ENCODE measurements at regions not wholly inside any gene's neighbourhood (a gene's known extent, or its start where the extent isn't known, plus 50 kb on each side); places are given as distances from the start of the nearest gene placed in this dataset.
A peak's percentile ranks its signal among the peaks of the same experiment; 100 is the strongest.

DNA sequence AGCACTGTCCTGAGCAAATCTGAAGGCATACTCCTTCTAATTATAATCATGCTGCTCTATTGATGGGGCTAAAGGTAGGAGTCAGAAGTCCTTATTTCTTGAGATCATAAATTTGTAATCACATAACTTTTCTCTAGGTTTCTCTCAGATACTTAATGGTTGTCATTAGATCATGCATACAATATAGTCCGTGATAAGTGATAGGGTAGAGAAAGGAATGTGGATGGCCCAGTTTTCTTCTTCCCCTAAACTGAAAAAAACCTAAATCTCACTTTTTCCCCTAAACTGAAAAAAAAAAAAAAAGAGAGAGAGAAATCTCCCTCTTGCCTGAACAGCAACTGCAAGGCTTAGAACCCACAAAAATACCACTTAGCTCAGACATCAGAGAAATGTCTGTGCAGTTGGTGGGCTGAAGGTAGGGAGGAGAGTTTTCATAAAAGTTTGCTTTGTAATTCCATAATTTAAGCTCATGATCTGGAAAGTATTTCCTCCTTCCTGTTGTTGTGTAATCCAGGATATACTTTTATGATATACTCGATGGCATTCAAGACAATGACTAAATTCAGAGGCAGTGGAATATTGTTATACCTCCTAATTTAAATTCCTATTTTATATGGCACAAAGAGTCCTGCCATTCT lies 79.3 kb upstream of the ITPRID2 start (continued):
- TF ChIP-seq, protein P1, sequence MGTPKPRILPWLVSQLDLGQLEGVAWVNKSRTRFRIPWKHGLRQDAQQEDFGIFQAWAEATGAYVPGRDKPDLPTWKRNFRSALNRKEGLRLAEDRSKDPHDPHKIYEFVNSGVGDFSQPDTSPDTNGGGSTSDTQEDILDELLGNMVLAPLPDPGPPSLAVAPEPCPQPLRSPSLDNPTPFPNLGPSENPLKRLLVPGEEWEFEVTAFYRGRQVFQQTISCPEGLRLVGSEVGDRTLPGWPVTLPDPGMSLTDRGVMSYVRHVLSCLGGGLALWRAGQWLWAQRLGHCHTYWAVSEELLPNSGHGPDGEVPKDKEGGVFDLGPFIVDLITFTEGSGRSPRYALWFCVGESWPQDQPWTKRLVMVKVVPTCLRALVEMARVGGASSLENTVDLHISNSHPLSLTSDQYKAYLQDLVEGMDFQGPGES (IDR thresholded peaks at IDR 0.05; ENCODE audit: low read depth, low read length): no peak

DNA sequence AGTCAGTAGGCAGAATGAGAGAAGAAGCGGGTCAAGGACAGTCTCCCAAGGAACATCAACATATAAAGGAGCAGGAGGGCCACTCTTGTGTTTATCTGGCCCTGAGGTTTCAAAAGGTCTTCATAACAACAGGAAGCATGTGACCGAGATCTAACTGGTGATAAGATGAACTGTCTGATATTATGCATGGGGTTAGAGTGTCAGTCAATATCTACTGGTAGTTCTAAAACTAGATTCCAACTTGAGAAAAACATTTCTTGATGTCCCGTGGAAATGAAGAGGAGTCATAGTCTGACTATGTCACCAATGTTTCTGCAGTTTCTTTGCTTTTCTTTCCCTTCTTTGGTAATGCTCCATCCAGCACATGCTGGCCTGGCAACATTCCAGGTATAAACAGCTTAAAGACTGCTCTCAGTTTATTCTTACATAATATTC lies 77.5 kb upstream of the ITPRID2 start:
- no peaks in the 10 kb centered on the region for H3K79me2 ChIP-seq (ENCODE audit: insufficient read depth)
- no peaks in the 10 kb centered on the region for H4K20me1 ChIP-seq (ENCODE audit: insufficient read depth)
- H3K9me3 ChIP-seq: no peaks in the 10 kb centered on the region
- no peaks in the 10 kb centered on the region for H3K27me3 ChIP-seq (ENCODE audit: insufficient read depth)
- no peaks in the 10 kb centered on the region for H3K9me2 ChIP-seq
- POLR2A ChIA-PET: no interaction called here
- TF ChIP-seq, protein P1 (IDR thresholded peaks at IDR 0.05; ENCODE audit: low read depth, low read length): no peak
- TF ChIP-seq, protein P2, sequence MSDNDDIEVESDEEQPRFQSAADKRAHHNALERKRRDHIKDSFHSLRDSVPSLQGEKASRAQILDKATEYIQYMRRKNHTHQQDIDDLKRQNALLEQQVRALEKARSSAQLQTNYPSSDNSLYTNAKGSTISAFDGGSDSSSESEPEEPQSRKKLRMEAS (IDR thresholded peaks at IDR 0.05; ENCODE audit: low read depth): no peak
- TF ChIP-seq GATA2 (CRISPR knock-in tag; IDR thresholded peaks at IDR 0.05) (no peak), TAF1 (IDR thresholded peaks at IDR 0.05; ENCODE audit: borderline replicate concordance, low read depth, low read length) (no peak), NFIC (IDR thresholded peaks at IDR 0.05; ENCODE audit: borderline replicate concordance) (peak; percentile 51; the same call in 1 of the 2 replicates), RAD21 (IDR thresholded peaks at IDR 0.05; ENCODE audit: low read length) (no peak), JUND (IDR thresholded peaks at IDR 0.05) (no peak), FOXM1 (IDR thresholded peaks at IDR 0.05; ENCODE audit: low read depth) (no peak), NRF1 (IDR thresholded peaks at IDR 0.05; ENCODE audit: low read depth, low read length) (no peak)
- no peaks in the 10 kb centered on the region for H3K36me3 ChIP-seq (replicated peaks in 1 of 2; ENCODE audit: control insufficient read depth in 1 of 2, insufficient read depth in 2 of 2, low read length in 1 of 2)
- no peak overlapping the region for H3K9ac ChIP-seq
- H3K4me1 ChIP-seq (ENCODE audit: control insufficient read depth in 1 of 2, insufficient read depth in 2 of 2, low read depth in 1 of 2, low read length in 1 of 2): peaks cover 2 to 28% of the 10 kb centered on the region in 2 experiments; a peak in 3 of 4 replicates
- no peak for DNase-seq
- 68% methylated on average over 3 of the region's 3 CpGs for WGBS (ENCODE audit: low lambda C conversion rate)
- H3F3A ChIP-seq (replicated peaks; ENCODE audit: insufficient read depth): peaks cover 16% of the 10 kb centered on the region
- CTCF ChIA-PET: interaction anchor here (1.0 kb wide), 1 partner anchor 264 kb away, joined by 3 read pairs; no protein-coding TSS in a partner anchor
- H2AFZ ChIP-seq (ENCODE audit: low read depth): no peak overlapping the region
- no peak overlapping the region for H3K4me3 ChIP-seq (ENCODE audit: low read depth in 2 of 2, low read length in 1 of 2)
- peak overlapping the region in 1 of 2 experiments; percentile 17; a peak in 2 of 4 replicates for H3K27ac ChIP-seq (ENCODE audit: low read depth in 2 of 2, low read length in 1 of 2)
- H3K4me2 ChIP-seq: no peak overlapping the region

DNA sequence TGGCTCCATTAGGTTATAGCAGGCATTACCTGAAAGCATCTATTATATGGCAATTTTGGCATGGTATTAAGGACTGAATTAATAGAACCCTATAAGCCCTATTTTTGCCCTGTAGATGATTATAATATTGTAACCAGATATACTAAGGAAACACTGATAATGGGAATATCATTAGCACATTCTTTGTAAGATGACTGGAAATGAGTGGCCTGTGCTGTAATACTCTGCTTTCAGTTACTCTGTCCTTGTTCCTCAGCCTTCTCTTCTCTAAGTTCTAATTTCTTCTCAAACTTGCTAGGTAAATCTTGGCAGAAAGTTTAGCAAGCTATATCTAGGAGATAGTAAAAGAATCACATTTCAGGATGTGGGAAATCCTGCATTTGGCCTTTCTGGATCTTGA lies 74.0 kb upstream of the ITPRID2 start:
- H3K9me3 ChIP-seq: no peaks in the 10 kb centered on the region
- CTCF ChIA-PET: interaction anchor here (1.1 kb wide), 1 partner anchor 30 kb away, joined by 3 read pairs; no protein-coding TSS in a partner anchor
- H3K4me1 ChIP-seq (ENCODE audit: control insufficient read depth in 1 of 2, insufficient read depth in 2 of 2, low read depth in 1 of 2, low read length in 1 of 2): peaks cover 0 to 12% of the 10 kb centered on the region in 2 experiments; a peak in 2 of 4 replicates
- POLR2A ChIA-PET: no interaction called here
- no peak overlapping the region for H2AFZ ChIP-seq (ENCODE audit: low read depth)
- H3K9ac ChIP-seq: no peak overlapping the region
- H3K27me3 ChIP-seq (ENCODE audit: insufficient read depth): no peaks in the 10 kb centered on the region
- H3K4me2 ChIP-seq: no peak overlapping the region
- DNase-seq: no peak
- no peaks in the 10 kb centered on the region for H3K9me2 ChIP-seq
- H3F3A ChIP-seq (replicated peaks; ENCODE audit: insufficient read depth): peaks cover 3% of the 10 kb centered on the region
- no peaks in the 10 kb centered on the region for H3K36me3 ChIP-seq (replicated peaks in 1 of 2; ENCODE audit: control insufficient read depth in 1 of 2, insufficient read depth in 2 of 2, low read length in 1 of 2)
- no peak overlapping the region for H3K4me3 ChIP-seq (ENCODE audit: low read depth in 2 of 2, low read length in 1 of 2)
- no peaks in the 10 kb centered on the region for H4K20me1 ChIP-seq (ENCODE audit: insufficient read depth)
- H3K79me2 ChIP-seq (ENCODE audit: insufficient read depth): no peaks in the 10 kb centered on the region
- peak overlapping the region in 1 of 2 experiments; percentile 64; a peak in 2 of 4 replicates for H3K27ac ChIP-seq (ENCODE audit: low read depth in 2 of 2, low read length in 1 of 2)
- TF ChIP-seq GABPA (IDR thresholded peaks at IDR 0.05; ENCODE audit: low read depth): no peak
- no peak for TF ChIP-seq GATA2 (CRISPR knock-in tag; IDR thresholded peaks at IDR 0.05)
- no peak for TF ChIP-seq ELF1 (IDR thresholded peaks at IDR 0.05)
- no peak for TF ChIP-seq SMC3 (IDR thresholded peaks at IDR 0.05; ENCODE audit: low read depth, low read length)
- no peak for TF ChIP-seq NFIC (IDR thresholded peaks at IDR 0.05; ENCODE audit: borderline replicate concordance)
- no peak for TF ChIP-seq MEF2A (IDR thresholded peaks at IDR 0.05; ENCODE audit: borderline replicate concordance, low read depth)
- TF ChIP-seq TAF1 (IDR thresholded peaks at IDR 0.05; ENCODE audit: borderline replicate concordance, low read depth, low read length): no peak
- TF ChIP-seq, protein P3, sequence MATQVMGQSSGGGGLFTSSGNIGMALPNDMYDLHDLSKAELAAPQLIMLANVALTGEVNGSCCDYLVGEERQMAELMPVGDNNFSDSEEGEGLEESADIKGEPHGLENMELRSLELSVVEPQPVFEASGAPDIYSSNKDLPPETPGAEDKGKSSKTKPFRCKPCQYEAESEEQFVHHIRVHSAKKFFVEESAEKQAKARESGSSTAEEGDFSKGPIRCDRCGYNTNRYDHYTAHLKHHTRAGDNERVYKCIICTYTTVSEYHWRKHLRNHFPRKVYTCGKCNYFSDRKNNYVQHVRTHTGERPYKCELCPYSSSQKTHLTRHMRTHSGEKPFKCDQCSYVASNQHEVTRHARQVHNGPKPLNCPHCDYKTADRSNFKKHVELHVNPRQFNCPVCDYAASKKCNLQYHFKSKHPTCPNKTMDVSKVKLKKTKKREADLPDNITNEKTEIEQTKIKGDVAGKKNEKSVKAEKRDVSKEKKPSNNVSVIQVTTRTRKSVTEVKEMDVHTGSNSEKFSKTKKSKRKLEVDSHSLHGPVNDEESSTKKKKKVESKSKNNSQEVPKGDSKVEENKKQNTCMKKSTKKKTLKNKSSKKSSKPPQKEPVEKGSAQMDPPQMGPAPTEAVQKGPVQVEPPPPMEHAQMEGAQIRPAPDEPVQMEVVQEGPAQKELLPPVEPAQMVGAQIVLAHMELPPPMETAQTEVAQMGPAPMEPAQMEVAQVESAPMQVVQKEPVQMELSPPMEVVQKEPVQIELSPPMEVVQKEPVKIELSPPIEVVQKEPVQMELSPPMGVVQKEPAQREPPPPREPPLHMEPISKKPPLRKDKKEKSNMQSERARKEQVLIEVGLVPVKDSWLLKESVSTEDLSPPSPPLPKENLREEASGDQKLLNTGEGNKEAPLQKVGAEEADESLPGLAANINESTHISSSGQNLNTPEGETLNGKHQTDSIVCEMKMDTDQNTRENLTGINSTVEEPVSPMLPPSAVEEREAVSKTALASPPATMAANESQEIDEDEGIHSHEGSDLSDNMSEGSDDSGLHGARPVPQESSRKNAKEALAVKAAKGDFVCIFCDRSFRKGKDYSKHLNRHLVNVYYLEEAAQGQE (IDR thresholded peaks at IDR 0.05; ENCODE audit: low read depth, low read length): no peak
- no peak for TF ChIP-seq JUND (IDR thresholded peaks at IDR 0.05)
- no peak for TF ChIP-seq FOXJ3 (CRISPR knock-in tag; IDR thresholded peaks at IDR 0.05)
- TF ChIP-seq, protein P1 (IDR thresholded peaks at IDR 0.05; ENCODE audit: low read depth, low read length): no peak
- no peak for TF ChIP-seq EZH2phosphoT487 (IDR thresholded peaks at IDR 0.05; ENCODE audit: borderline replicate concordance, low read depth)

All from SK-N-SH (cell line).